GM19328 (cell line): ENCODE measurements at regions not wholly inside any gene's neighbourhood (a gene's known extent, or its start where the extent isn't known, plus 50 kb on each side); places are given as distances from the start of the nearest gene placed in this dataset.

Experiments
- ATAC-seq: cut with Tn5 transposase; IDR thresholded peaks from one replicate; pipeline ENCODE4 v1.9.1; 2021; ENCODE audit warnings: mild to moderate bottlenecking, moderate library complexity; ENCODE audit not compliant: unreplicated experiment

DNA sequence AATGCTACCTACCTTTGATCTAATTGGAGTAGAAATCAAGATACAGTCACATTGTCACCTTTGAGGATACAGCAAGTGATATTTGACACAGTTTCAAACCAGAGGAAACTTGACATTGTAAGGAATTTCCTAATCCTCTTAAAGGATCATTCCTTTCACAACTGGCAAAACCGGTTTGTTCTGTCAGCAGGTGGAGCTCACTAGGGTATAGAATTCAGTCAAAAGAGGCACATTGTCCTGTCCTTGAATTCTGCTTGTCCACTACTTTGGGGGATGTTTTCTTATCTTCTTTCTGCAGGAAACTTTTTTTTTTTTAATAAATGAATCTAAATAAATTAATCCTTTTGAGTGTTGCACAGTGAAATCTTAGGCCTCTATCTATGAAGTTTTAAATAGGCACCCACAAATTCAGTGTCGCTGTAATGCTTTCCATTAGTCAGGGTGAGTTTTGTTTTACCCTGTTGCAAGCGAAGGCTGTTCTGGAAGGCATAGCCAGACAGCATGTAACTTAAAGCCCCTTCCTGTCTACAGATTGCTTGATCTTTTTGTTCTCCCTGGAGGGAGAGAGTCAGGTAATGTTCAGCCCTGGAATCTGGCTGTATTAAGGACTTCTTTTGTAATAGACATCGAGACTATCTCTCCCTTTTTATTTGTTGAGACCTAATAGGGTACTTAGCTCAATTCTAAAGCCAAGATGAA is 285.0 kb upstream of the RGS6 start:
- ATAC-seq: no peak

DNA sequence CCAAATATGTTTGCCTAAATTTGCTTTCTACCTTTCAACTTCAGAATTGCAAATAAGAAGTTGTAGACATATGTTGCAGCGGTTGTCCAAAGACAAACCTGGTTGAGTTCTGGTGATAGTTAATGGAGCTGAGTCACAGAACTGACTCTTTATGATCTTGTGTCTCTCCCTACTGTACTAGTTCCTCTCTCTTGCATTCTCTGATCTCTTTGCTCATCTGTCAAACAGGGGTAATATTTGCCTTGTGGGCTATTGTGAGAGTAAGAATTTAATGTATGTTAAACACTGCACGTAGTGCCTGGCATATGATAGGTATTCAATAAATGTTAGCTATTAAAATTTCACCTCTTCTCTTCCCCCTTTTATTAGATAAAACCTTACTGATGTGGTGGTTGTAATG is 283.5 kb upstream of the RGS6 start:
- no peak for ATAC-seq

GRCh38 chr14:71650187-71650755 is 282.0 kb upstream of the RGS6 start:
- no peak for ATAC-seq

- no peak for ATAC-seq
Measured at GRCh38 chr14:71651228-71651627, 281.0 kb upstream of the RGS6 start.

DNA sequence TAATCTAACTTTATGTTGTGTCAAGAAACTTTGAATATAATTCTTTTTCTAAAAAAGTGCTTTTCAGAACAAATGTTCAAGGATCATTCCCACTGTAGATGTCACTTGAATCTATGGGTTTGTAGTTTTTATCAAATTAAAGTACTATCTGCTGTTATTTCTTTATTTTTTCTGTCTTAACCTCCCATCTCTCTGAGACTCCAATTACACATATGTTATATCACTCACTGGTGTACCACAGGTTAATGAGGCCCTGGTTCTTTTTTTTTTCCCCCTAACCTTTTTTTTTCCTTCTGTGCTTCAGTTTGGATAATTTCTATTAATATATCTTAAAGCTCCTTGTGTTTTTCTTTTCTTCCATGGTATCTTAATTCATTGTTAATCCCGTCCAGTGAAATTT is 279.9 kb upstream of the RGS6 start:
- ATAC-seq: no peak

DNA sequence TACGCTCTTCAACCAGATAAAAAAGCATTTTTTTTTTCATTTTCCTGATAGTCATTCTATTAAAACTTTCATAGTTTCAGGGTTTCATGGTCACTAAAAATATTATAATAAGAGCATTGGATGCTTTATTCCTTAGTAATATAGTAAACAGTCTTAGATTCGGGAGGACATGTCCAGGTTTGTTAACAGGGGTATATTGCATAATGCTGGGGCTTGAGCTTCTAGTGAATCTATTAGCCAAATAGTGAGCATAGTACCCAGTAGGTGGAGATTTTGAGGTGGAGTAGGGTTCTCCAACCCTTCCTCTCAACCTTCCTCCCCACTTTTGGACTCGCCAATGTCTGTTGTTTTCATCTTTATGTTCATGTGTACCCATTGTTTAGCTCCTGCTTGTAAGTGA is 277.4 kb upstream of the RGS6 start:
- ATAC-seq: no peak

GRCh38 chr14:71658261-71658860 is 273.9 kb upstream of the RGS6 start:
- no peak for ATAC-seq

DNA sequence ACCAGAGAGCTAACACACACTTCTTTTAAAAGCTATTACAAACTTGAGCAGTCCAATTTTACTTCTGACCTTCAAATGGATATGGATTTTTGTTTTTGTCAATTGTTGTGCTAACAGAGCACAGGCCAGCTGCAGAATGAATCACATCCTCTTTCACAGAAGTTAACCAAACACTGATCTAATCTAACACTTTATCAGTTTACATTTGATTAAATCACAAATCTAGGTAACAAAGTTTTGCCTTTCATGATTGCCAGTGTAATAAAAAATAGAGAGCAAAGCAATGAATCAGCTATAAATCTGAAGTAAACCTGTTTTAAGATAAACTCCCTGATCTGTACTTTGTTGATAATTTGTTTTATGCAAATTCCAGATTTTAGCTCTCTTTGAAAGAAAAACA is 273.1 kb upstream of the RGS6 start:
- no peak for ATAC-seq

DNA sequence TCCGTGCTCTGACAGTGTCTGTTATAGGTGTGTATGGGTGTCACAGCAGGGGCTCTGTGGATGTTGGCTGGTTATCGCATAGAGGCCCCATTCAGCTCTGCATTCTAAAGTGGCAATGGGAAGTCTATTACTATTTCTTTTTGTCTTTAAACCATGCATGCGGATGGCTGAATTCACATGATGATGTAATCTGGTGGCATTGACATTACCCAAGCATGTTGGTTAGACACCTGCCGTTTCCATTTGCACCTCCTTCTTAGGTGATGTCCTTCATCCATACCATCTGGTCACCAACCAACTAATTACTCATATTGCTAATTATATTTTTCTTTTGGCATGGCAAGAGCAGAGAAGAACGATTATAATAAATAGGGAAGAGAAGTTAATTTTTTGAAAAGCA is 270.8 kb upstream of the RGS6 start:
- ATAC-seq: no peak

DNA sequence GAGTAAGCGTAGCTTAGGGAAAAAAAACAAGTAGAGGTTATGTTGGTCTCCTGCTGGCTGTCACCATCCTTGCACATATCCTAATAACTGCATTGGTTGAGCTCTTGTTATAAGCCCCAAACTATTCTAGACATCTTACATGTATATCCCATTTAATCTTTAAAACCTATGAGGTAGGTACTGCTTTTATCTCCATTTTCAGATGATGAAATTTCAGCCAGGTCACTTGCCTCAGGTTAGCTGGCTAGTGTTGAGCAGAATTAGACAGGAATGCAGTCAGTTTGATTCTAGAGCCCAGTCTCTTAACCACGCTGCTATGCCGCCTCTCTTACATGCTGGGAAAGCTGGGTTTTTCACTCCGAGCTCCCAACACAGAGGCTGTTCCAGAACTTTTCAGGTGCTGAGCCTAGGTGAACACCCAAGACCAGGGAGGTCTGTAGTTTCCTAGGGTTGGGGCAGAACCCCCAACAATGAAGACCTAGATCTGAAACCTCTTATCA is 269.9 kb upstream of the RGS6 start:
- ATAC-seq: no peak

DNA sequence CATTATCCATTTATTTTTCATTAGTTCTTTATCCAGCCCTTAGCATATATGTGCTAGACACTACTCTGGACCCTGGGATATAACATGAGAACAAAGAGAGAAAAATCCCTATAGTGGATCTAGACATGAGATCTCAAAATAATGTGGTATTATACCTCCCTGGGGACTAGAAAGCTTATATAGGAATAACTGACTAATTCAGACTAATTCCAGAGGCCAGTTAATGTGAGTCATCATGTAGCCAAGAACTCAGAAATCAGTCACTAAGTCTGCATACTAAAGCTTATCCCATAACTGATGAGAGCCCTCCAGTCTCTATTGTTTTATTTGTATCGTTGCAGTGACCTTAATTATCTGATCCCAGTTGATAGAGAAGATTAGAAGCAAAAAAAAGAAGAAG is 267.1 kb upstream of the RGS6 start:
- no peak for ATAC-seq

DNA sequence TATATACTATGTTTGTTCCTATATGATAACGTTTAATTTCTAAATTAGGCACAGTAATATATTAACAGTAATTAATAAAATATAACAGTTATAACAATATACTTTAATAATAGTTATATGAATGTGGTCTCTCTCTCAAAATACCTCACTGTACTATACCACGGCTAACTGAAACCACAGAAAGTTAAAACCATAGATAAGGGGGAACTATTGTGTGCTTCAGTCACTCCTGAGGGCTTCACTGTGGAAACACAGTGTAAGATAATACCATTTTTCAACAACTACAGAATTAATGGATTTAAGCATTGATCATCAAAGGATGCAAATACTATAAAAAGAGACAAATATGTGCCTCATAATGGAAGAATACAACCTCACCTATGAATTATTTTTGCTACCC is 266.4 kb upstream of the RGS6 start:
- no peak for ATAC-seq

DNA sequence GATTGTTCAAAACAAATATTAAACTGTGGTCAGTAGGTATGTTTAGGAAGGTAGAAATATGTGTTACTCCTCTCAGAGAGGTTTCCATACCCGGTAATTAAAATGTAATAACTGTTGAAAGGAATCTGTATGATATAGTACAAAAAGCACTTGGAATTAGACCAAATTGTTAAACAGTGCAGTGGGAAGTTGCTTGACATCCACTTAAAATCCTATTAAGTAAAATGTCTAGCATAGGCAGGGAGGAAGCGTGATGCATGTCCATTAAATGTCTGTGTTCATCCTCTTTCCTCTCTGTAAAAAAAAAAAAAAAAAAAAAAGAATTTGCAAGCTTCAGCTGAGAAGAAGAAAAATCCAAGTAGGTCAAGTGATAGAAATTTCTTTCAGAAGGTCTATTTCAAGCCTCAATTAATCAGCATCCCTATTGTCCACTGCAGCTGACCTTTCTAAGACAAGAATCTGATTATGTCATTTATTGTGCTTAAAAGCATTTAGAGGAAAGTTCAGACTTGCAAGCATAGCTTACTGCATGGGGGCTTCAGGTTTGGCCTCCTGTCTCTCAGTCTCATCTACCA is 265.6 kb upstream of the RGS6 start:
- ATAC-seq: no peak

DNA sequence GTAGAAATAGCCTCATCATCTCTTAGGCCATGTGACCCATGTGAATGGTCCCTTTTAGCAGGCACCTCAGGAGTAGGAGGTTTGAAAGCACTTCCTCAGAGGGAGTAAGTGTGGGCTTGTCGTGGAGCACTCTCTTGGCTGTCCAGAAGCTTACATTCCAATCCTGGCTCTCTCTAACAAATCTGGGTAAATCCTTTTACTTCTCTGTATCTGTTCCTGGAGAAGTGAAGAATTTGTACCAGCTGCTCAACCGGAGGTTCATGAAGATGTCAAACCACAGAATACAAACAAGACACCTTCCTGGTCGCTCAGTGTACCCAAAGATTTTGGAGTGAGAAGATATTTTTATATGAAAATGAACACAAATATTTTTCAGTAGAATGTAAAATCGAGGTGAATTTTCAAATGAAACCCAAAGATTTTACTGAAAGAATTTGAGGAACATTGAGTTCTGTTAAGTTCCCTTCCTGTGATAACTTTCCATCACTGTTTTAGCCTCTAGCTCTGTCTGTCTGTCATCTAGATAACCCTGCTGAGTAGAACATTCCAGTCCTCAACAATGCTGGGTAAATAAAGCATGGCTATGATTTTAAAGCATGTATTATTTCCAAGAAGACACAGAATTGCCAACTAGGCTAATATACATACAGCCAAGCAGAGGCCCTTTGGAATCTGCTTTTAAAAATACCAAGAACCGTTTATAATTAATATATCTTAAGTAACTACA is 263.9 kb upstream of the RGS6 start:
- no peak for ATAC-seq

GRCh38 chr14:71672596-71672995 is 259.6 kb upstream of the RGS6 start:
- no peak for ATAC-seq

DNA sequence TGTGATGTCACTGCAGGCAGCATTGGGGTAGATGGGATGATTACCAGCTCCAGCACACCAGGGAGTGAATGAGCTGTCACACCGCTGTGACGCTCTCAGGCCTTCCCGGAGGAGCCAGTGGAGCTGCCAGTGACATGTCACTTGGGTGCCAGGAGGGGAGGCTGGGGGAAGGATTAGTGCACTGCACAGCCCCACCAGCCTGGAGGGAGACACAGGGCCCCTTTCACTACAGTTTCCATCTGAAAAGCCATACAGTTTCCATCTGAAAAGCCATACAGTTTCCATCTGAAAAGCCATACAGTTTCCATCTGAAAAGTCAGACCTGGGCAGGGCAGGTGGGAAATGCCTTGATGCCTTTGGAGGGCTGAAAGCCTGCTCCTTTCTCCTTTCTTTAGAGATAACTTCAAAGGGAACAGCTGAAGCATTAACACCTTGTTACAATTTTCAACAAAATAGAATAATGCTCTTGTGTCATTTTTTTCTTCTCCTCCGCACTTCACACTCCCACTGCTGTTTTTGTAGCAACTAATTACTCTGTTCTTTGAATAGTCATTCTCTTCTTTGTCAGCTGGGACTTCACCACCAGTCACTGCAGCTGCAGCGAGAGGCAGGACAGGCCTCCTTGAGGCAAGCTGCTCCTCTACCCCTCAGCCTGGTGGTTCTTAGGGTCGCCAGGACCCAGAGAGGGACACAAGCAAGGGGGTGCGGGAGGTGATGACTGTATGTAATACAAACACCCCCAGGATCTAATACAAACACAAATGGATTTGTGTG is 256.9 kb upstream of the RGS6 start:
- ATAC-seq: no peak

- no peak for ATAC-seq
Measured at GRCh38 chr14:71675900-71676287, 256.3 kb upstream of the RGS6 start.

DNA sequence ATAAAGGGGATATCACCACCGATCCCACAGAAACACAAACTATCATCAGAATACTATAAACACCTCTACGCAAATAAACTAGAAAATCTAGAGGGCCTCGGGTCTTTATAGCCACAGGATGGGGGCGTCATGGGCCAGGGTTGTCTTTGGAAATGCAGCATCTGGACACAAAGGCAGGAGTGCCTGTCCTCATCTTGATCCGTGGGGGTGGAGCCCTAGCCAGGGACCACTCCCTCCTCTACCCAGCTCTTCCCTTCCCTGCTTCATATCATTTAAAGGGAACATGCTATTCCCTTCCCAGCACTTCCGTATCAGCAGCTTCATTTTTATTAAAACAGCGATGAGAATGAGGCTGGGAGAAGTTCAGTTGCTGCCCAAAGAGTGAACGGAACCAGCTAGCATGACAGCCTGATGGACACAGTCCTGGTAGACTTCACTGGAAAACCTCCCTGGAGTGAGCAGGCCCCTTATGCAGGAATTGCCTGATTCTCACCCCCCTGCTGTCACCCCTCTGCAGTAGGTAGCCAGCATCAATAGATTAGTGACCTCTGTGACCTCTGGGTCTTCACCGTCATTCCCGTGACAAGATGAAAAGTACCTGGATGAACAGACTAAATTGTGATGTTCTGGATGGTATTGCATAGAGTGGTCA is 251.4 kb upstream of the RGS6 start:
- no peak for ATAC-seq

DNA sequence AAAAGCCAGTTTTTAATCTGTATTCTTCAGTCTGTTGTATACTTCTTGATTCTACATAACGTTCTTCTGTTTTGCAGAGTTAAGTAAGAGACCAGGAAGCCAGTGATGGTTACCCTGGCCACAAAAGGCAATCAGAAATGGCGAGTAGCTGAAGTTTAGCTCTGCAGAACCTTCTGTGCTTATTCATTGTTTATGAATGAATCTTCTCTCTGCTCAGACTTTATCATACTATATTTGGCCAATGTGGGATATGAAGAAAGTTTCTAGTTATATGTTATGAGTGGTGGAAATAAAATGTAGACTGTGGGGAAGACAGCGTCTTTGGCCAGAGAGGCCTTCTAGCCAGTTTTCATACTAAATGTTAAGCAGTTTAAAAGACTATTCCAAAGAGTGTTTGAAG is 249.9 kb upstream of the RGS6 start:
- ATAC-seq: no peak

DNA sequence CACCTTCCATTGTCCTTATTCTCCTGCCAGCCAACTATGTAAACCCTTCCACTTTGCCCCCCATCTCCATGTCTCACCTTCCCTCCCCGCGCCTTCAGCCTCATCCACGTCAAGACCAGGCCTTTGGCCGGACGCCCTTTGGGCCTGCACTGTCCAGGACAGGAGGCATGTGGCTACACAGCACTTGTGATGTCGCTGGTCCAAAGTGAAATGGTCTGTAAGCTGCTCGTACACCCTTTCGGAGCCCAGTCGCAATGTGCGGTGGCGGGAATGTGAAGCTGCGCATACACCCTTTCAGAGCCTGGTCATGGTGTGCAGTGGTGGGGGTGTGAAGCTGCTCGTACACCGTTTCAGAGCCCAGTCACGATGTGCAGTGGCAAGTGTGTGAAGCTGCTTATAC is 247.9 kb upstream of the RGS6 start:
- no peak for ATAC-seq
